KOPT-K1 (cell line): ENCODE measurements at regions not wholly inside any gene's neighbourhood (a gene's known extent, or its start where the extent isn't known, plus 50 kb on each side); places are given as distances from the start of the nearest gene placed in this dataset.

ENCODE experiments used
- H3K27ac ChIP-seq: fragments of 200-600 bp; sonication (generic); 2 replicates; pipeline ENCODE4 v1.5.1; 2016; ENCODE audit warnings: antibody characterized with exemption, mild to moderate bottlenecking, low read depth, low read length; ENCODE audit not compliant: poor library complexity, severe bottlenecking
- H3K36me3 ChIP-seq: fragments of 200-600 bp; sonication (generic); 2 replicates; pipeline ENCODE4 v1.5.1; 2017; ENCODE audit warnings: antibody characterized with exemption, mild to moderate bottlenecking, low read length, moderate library complexity; ENCODE audit not compliant: insufficient read depth
- H3K9me3 ChIP-seq: fragments of 200-600 bp; sonication (generic); 2 replicates; pipeline ENCODE4 v1.5.1; 2017; ENCODE audit warnings: antibody characterized with exemption, low read length, mild to moderate bottlenecking; ENCODE audit not compliant: insufficient read depth, poor library complexity, severe bottlenecking

DNA sequence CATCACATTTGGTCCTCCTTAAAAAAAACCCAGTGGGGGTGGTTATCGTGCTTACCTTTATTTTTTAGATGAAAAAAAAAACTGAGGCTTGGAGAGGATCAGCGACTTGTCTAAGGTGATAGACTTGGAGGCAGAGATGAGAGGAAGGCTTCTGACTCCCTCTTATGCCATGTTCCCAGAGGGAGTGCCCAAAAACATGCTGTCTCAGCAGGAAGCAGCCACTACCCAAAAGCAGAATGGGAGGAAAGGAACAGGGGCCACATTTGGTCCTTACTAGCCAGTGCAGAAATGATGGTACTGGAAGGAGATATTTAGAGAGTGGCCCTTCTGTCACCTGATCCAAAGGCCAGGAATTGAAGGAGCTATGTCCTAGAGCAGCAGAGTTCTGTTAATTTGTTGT lies 118.4 kb downstream of the B3GNT2 start:
- Histone ChIP-seq H3K27ac (peak overlapping the region; percentile 77), H3K36me3 (no peaks in the 10 kb centered on the region), H3K9me3 (no peaks in the 10 kb centered on the region)

DNA sequence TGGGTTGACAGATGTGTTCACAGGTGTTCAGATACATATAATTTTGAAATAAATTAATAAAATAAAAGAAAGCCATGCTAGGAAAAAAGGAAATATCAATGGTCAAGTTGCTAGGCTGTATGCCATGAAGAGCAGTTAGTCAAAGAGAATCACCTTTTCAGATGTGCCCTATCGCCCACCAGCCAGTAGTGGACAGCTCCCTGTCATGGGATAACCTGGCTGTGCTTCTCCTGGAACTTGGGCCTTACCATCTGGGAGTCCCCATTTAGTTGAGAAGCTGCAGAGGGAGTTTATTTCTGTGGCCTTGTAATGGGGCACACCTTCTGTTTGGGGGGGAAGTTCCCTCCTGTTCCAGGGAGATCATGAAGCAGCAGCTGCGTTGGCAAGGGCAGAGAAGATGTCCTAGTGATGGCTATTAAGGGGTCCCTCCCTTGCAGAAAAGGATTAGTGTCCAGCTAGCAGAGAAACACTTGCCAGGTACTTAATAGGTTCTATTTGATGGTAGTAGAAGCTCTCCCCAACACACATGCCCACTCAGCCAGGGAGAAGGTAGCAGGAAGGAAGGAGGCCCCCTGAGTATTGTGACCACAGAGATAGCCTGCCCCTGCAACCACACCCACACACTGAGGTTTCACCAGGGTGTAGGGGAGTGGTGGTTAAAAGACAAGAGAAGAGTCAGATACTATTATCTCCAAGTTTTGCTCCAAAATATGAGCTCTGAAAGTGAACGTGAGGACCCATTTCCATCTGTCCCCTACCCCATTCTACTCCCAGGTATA lies 117.7 kb downstream of the B3GNT2 start:
- Histone ChIP-seq H3K36me3 (no peaks in the 10 kb centered on the region), H3K27ac (peak overlapping the region; percentile 77), H3K9me3 (no peaks in the 10 kb centered on the region)

DNA sequence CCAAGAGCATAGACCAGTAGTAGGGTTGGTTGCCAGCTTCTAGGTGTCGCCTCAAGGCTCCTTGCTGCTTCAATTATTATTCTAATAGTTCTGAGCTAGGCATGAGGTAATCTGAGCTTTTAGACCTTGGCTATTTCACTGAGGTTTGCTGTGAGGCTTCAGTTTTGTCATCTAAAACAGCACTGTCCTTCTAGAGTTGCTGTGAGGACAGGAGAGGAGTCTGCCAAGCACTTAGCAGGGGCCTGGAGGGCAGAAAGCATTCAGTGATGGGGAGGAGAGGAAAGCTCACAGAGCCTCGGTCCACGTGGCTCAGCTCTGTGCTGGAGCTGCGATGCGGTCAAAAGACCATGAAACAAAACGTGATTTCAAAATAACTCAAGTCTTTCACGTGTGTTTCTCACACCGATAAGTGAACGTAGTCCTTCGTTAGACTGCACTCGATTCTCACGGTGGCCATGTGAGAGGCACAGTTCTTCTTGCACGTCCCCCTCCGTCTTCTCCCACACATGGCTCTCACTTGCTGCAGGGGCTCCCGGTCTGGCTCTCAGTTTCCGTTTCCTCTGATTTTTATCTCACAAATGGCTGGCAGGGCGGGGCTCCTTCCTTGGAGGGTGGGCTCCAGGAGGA lies 113.7 kb downstream of the B3GNT2 start:
- Histone ChIP-seq H3K27ac (peak overlapping the region; percentile 87), H3K36me3 (no peaks in the 10 kb centered on the region), H3K9me3 (no peaks in the 10 kb centered on the region)

DNA sequence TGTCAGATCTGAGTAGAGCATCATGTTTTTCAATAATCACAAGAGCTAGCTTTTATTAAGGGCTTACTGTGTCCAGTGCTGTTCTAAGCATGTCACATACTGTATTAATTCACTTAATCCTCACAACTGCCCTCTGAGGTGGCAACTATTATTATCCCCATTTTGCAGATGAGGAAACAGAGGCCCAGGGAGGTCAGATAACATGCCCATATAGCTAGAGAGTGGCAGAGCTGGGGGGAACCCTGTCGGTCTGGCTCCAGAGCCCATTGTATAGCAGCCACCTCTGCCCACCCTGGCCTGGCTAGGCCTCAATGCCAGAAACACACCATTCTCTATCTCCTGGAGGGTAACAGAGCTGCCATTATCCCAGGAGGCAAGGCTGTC lies 113.2 kb downstream of the B3GNT2 start:
- H3K9me3 ChIP-seq, result no peaks in the 10 kb centered on the region
- H3K27ac ChIP-seq, result peak overlapping the region; percentile 87
- H3K36me3 ChIP-seq, result no peaks in the 10 kb centered on the region

DNA sequence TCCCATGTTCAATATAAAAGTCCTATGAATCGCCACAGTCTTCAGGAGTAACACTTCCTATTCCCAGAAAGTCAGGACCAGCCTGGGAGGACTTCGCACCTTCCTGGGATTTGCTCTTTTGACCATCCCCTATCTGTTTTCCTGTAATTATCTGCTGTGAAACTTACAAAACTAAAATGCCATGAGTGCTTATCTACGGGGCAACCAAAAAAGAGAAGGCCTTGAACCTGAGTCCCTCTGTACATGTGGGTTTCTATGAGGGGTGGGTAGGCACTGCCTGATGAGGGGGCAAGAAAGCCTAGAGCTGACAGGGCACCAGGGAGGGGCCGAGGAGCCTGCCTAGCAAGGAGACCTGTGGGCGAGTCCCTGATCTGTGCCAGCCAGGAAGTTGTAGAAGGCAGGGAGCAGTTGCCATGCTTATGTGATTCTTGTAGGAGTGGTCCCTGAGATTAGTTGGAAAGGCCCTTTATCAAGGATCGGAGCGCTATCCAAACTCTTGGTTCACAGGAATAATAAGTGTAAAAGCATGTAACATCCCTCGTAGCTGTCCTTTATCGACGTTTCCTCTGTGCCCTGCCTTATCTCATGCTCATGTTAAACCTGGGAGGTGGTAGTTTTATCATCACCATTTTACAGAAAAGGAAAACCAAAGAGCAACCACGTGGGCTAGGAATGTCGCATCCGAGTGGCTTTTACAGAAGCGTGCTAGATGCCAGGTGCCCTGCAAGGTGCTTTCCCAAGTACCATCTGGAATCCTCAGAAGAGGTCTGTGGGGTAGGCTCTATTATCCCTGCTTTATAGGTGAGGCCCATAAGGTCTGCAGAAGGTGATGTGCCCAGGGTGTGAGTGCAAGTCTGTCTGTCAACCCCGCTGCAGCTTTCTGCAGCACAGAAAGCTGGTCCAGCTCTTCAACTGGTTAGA lies 111.8 kb downstream of the B3GNT2 start:
- Histone ChIP-seq H3K27ac (peak overlapping the region; percentile 87), H3K36me3 (no peaks in the 10 kb centered on the region), H3K9me3 (no peaks in the 10 kb centered on the region)

DNA sequence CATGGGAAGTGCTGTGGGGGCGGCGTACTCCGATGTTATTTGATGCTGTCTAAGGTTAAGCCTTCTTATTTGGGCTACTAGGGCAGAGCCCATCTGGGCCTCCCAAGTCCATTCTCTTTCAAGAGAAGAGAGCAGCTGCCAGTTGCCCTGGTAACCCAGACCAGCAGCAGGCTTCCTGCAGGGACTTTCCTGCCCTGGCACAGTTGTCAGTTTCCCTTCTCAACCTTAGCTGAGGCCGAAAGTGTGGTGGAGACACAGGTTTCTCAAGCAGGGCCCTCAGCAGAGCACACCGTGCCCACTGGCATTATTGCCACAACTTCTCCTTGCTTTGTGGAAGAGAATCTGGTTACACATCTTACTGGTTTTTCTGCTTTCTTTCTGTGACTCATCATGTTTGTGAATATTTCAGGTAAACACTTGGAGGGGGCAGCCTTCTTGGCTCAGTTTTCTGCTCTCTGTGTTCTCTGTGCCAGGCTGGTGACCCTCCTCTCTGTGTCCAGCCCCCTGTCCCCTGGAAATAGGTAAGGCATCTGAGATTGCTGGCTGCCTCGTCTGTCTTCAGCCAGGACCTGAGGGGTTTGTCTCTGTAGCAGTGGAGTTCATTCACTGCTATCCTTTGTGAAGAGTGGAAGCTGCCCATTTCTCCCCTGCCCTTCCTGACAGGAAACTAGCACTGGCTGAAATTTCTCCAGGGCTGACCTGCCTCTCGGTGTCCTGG lies 111.0 kb downstream of the B3GNT2 start:
- Histone ChIP-seq H3K27ac (peak overlapping the region; percentile 87), H3K9me3 (no peaks in the 10 kb centered on the region)

DNA sequence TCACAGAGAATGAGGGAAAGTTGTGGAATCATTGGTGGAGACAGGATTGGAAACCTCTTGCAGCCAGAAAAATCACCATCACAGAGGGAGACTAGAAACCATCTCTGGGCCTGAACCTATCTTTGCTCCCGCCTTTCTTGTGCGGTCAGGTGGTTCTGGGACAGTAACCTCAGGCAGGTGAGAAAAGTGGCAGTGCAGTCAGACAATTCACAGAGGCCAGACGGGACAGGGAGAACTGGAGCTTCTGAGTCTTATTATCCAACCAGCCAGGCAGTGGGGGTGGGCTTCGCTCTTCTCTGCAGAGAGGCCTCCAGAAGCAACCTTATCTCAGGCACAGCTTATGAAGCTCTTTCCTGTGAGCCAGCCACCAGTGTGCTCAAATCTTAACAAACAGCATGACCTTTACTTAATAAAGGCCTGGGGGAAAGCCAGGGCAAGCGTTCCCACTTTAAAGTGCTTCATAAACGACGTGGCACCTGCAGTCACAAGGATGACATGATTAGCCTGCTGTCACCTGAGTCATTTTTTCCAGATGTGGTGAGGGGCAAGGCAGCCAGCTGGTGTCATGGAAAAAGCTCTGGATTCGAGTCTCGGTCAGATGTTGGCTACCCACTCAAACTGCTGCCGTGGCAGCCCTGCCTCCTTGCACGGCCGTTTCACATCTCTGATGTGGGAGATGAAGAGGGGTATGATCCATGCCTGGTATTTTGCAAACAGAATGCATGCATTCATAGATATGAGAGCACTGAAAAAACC lies 109.7 kb downstream of the B3GNT2 start:
- Histone ChIP-seq H3K27ac (peak overlapping the region; percentile 87), H3K36me3 (no peaks in the 10 kb centered on the region)

More for the DNA sequence above, 111.0 kb downstream of the B3GNT2 start:
- H3K36me3 ChIP-seq, result no peaks in the 10 kb centered on the region

DNA sequence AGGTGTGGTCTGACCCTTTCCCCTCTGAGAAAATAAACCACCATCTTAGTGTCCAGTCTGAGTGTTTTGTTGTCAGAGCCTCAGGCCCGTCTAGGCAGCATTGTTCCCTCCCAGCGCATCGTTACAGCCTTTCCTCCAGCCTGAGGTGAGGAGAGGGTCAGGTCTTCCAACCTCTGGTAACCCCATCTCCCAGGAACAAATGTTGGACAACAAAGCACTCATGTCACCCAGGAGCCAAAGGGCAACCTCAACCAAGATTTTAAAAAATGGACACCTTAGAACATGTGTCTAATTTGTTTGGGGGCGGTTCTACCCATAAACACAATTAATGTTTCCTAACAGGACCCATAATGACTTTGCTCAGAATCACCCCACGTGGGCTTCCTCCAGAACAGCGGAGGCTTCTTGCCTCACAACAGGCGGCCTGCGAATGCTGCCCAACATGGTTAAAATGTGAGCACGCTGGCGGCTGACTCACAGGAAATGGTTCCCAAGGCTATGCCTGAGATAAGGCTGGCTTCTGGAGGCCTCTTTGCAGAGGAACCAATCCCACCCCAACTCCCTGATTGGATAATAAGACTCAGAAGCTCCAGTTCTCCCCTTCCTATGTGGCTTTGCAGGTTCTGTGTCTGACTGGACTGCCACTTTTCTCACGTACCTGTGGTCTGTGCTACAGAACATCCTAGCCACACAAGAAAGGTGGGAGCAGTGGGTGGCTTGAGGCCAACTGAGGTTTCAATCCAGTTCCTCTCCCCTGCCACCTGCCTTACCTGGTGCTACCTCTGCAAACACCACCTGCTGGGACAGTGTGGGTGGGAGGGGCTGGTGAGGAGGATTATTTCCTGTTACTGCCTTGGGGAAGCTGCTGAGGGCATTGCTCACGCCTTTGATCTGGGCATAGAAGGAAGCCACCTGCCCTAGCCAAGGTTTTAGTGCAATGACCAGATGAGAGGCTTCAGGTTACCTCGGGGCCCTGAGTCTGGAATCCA lies 108.8 kb downstream of the B3GNT2 start:
- H3K9me3 ChIP-seq, result no peaks in the 10 kb centered on the region
- peak overlapping the region; percentile 87 for H3K27ac ChIP-seq
- H3K36me3 ChIP-seq, result no peaks in the 10 kb centered on the region

More for the DNA sequence above, 109.7 kb downstream of the B3GNT2 start:
- no peaks in the 10 kb centered on the region for H3K9me3 ChIP-seq

DNA sequence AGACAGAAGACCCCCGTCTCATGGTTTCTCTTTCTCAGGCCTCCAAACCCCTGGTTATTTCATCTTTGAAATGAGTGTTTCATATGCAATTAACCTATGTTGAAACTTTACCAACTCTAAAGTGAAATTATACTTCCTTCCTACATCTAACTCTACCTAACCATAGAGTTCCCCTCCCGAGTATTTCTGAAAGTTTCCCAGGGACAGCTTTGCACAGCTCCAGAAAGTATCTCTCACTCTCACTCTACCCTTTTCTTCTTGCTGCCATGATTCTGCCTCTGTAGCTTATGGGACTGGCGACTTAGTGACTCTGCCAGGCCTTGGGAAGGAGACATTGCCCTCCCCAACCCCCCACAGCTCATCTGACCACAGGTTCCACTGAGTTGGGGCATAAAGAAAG lies 107.9 kb downstream of the B3GNT2 start:
- peak overlapping the region; percentile 87 for H3K27ac ChIP-seq
- no peaks in the 10 kb centered on the region for H3K9me3 ChIP-seq
- no peaks in the 10 kb centered on the region for H3K36me3 ChIP-seq

DNA sequence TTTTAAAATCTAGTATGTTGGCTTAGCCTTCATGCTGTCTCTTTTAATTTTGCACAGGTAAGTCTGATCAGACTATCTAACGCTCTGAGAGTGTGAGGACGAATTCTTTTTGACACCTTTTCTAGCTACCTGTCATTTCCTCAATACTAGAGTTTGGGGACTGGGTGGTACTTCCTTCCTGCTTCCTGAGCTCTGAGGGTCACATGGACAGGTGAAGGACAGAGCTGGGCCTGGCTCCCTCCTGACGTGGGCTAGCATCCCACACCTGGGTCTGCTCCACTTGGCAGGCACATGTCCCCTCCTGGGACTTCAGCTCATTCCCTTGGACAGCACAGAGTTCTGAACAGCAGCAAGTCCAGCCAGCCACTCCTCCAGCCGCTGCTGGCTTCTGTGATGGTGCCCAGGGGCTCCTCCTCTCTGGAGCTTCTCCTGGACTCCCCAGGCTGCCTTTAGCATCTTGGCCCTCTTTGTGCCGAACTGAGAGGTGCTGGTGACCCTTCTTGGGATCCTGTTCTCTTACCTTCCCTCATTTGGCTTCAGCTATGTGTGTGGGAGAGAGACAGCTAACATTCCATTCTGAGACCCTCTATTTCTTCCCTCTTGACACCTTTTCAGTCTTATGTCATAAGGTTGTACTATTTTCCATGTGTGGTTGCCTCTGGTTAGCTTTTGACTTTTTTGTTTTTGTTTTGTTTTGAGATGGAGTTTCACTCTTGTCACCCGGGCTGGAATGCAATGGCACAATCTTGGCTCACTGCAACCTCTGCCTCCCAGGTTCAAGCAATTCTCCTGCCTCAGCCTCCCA lies 106.9 kb downstream of the B3GNT2 start:
- peak overlapping the region; percentile 87 for H3K27ac ChIP-seq
- no peaks in the 10 kb centered on the region for H3K36me3 ChIP-seq
- H3K9me3 ChIP-seq, result no peaks in the 10 kb centered on the region

DNA sequence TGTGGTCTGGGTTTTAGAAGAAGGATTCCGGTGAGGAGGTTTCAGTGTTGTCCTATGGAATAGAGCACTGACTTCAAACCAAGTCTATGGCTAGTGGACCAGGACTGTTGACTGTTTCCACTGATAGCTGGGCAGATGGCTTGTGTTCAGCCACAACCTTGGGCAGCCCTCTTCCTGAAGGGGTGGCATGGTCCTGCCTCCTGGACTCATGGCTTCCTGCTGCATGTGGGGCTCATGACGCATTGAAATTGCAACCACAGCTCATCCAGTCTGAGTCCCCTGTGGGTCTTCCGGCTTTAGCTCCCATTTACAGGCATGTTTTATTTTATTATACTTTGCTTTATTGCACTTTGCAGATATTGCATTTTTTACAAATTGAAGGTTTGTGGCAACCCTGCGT lies 105.0 kb downstream of the B3GNT2 start:
- H3K27ac ChIP-seq, result no peak overlapping the region
- no peaks in the 10 kb centered on the region for H3K36me3 ChIP-seq
- H3K9me3 ChIP-seq, result no peaks in the 10 kb centered on the region

DNA sequence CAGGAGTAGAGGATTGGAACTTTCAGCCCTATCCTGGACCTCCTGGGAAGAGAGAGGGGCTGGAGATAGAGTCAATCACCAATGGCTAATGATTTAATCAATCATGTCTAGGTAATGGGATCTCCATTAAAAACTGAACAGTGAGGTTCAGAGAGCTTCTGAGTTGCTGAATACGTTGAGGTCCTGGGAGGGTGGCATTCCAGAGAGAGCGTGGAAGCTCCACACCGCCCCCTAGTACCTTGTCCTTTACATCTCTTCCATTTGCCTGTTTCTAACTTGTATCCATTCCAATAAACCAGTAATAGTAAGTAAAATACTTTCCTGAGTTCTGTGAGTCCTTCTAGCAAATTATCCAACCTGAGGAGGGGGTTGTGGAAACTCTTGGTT lies 101.7 kb downstream of the B3GNT2 start:
- H3K27ac ChIP-seq, result no peak overlapping the region
- no peaks in the 10 kb centered on the region for H3K36me3 ChIP-seq
- no peaks in the 10 kb centered on the region for H3K9me3 ChIP-seq
